Retina (tissue), 1 donor: ENCODE measurements at regions not wholly inside any gene's neighbourhood (a gene's known extent, or its start where the extent isn't known, plus 50 kb on each side); places are given as distances from the start of the nearest gene placed in this dataset.
A peak's percentile ranks its signal among the peaks of the same experiment; 100 is the strongest.
"Not testable (repeated sequence)": the region's sequence is repeated elsewhere in the genome, so short reads cannot be mapped to it uniquely, and the experiment has no call there.

ENCODE experiments used
- DNase-seq: peaks from one replicate; pipeline ENCODE4 v3.0.0-alpha.2; 2016

- no peak for DNase-seq
These were observed 204.2 kb downstream of the AASDHPPT start for GRCh38 chr11:106281455-106282173.

GRCh38 chr11:106286881-106287504, 209.5 kb downstream of the AASDHPPT start:
- peak; percentile 22 for DNase-seq

GRCh38 chr11:106288057-106288456, 210.6 kb downstream of the AASDHPPT start:
- no peak for DNase-seq

GRCh38 chr11:106288822-106289387, 211.4 kb downstream of the AASDHPPT start:
- no peak for DNase-seq

GRCh38 chr11:106292526-106292925, 215.1 kb downstream of the AASDHPPT start:
- no peak for DNase-seq

- no peak for DNase-seq
These were observed 218.5 kb downstream of the AASDHPPT start for GRCh38 chr11:106295974-106296373.

GRCh38 chr11:106302416-106302815, 225.0 kb downstream of the AASDHPPT start:
- no peak for DNase-seq

- DNase-seq = no peak
These were observed 226.8 kb downstream of the AASDHPPT start for GRCh38 chr11:106304274-106304673.

GRCh38 chr11:106305458-106305857, 228.0 kb downstream of the AASDHPPT start:
- DNase-seq = no peak

GRCh38 chr11:106306942-106307341, 229.5 kb downstream of the AASDHPPT start:
- no peak for DNase-seq

GRCh38 chr11:106309070-106309684, 231.7 kb downstream of the AASDHPPT start:
- no peak for DNase-seq

- no peak for DNase-seq
These were observed 234.2 kb downstream of the AASDHPPT start for GRCh38 chr11:106311531-106312230.

GRCh38 chr11:106317208-106317773, 239.8 kb downstream of the AASDHPPT start:
- not testable (repeated sequence) for DNase-seq

GRCh38 chr11:106321601-106322000, 244.1 kb downstream of the AASDHPPT start:
- no peak for DNase-seq

GRCh38 chr11:106322106-106322505, 244.6 kb downstream of the AASDHPPT start:
- no peak for DNase-seq

- no peak for DNase-seq
These were observed 248.6 kb downstream of the AASDHPPT start for GRCh38 chr11:106326087-106326486.

- no peak for DNase-seq
These were observed 249.7 kb downstream of the AASDHPPT start for GRCh38 chr11:106327134-106327533.

GRCh38 chr11:106327637-106328036, 250.2 kb downstream of the AASDHPPT start:
- DNase-seq = no peak

- no peak for DNase-seq
These were observed 252.0 kb downstream of the AASDHPPT start for GRCh38 chr11:106329273-106330018.

- no peak for DNase-seq
These were observed 253.7 kb downstream of the AASDHPPT start for GRCh38 chr11:106331176-106331575.

GRCh38 chr11:106333678-106334077, 256.2 kb downstream of the AASDHPPT start:
- DNase-seq = no peak

- DNase-seq = no peak
These were observed 266.9 kb downstream of the AASDHPPT start for GRCh38 chr11:106344394-106344793.
